Epithelial cell of esophagus (primary cell): ENCODE measurements at regions not wholly inside any gene's neighbourhood (a gene's known extent, or its start where the extent isn't known, plus 50 kb on each side); places are given as distances from the start of the nearest gene placed in this dataset.
"Not testable (repeated sequence)": the region's sequence is repeated elsewhere in the genome, so short reads cannot be mapped to it uniquely, and the experiment has no call there.

ENCODE experiments used
- DNase-seq: peaks from one replicate; pipeline ENCODE4 v3.0.0; 2010; ENCODE audit warnings: low read depth
- H3K4me3 ChIP-seq: 2 replicates; pipeline ENCODE4 v1.5.1; 2011; ENCODE audit warnings: mild to moderate bottlenecking, low read length, control low read depth
- TF ChIP-seq, protein P1 (sequence below): IDR thresholded peaks from 2 replicates; pipeline ENCODE4 v1.5.1; 2011; ENCODE audit warnings: low read depth, mild to moderate bottlenecking, low read length, control low read depth, inconsistent platforms; ENCODE audit not compliant: insufficient read depth; ENCODE audit errors: missing control alignments

DNA sequence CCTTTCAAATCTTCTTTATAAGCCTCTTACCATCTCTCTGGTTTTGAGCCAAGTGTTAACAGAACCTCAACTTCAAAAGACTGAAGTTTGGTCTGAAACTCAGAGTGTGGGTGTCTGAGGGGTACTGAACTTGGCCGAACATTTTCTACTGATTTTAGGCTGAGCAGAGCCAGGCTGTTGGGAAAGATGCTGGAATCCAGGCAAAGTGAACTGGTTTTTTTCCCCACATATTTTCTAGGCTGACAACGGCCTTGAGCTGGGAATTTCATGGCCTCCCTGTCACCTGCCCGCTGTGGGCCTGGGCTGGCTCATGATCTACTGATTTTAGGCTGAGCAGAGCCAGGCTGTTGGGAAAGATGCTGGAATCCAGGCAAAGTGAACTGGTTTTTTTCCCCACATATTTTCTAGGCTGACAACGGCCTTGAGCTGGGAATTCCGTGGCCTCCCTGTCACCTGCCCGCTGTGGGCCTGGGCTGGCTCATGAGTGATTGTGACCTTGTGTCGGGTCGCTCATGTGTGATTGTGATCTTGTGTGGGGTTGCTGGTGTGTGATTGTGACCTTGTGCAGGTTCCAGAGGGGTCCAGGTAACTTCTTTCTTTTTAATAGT, 204.4 kb downstream of the NPIPB11 start:
- DNase-seq, H3K4me3 ChIP-seq: not testable (repeated sequence)

DNA sequence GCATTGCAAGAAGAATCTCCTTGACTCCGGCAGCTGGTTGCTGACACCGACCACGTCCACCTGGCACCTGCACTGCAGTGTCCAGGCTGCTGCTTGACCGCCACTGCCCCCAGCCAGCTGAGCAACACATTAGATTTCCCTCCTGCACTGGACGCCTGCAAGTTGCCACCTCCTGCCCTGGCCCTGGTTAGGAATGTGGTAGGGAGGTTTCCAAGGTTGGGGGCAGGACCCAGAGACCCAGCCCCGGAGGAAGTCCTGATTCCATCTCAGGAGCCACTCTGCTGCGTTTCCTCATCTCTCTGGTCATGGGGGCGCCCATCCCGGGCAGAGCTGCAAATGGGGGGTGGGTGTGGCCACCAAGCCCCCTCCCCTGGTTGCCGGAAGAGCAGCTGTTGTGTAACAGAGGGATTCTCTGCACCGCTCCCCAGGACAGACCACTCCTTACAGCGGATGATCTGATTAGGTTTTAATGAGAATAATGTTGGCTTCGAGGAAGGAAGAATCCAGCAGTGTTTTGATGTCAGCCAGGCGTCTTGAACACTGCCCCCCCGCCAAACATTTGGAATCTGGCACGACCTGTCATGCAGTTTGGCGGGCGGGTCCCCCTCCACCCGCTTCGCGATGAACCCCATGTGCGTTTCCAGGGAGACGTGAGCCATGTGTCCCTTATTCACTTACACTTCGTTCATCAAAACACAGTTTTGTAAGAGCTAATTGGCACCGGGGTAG, 205.1 kb downstream of the NPIPB11 start:
- not testable (repeated sequence) for H3K4me3 ChIP-seq, DNase-seq

DNA sequence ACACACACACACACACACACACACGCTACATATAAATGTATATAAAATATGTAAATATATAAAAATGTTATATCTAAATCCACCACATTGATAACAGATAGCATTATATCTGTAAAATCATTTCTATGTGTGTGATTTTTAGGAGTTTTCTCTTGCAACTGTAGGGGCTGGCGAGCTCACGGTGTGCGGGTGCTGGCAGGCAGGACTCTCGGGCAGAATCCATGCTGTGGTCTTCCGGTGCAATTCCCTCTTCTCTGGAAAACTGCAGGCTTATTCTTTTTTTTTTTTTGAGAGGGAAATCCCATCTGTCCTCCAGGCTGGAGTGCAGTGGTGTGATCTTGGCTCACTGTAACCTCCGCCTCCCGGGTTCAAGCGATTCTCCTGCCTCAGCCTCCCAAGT, 205.8 kb downstream of the NPIPB11 start:
- not testable (repeated sequence) for H3K4me3 ChIP-seq, DNase-seq

DNA sequence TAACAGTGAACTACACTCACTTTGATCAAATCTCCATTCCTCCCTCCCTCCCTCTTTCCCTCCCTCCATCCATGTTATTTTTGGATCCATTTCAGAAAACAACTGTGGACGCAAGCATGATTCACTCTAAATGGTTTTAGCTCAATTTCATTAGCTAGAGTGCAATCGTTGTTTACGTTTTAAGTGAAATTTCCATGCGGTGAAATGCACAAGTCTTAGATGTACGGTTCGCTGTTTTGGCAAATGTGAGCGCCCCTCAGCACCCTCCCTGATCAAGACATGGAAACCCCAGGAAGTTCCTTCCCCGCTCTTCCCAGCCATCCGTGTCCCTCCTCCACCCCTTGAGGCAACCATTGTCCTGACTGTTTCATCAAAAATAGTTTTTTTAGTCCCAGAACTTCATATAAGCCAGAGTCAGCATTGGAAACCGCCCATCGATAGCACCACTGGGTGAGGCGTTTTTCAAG, 206.3 kb downstream of the NPIPB11 start:
- H3K4me3 ChIP-seq, result not testable (repeated sequence)
- peak; percentile 3 for DNase-seq

DNA sequence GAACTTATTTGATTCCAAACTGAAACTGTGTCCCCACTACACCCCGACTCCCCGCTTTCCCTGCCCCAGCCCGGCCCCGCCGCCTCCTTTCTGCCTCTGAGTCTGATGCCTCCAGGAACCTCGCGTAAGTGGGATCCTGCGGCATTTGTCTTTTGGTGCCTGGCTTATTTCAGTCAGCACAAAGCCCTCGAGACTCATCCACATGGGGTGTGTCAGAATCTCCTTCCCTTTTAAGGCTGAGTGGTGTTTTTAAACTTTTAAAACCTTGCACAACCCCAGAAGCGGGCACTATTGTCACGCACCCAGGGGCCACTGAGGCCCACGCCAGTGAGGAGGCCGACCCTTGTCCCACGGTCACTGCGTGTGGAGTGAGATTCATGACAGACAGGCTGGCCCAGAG, 206.9 kb downstream of the NPIPB11 start:
- H3K4me3 ChIP-seq, result not testable (repeated sequence)
- peak; percentile 10 for DNase-seq

DNA sequence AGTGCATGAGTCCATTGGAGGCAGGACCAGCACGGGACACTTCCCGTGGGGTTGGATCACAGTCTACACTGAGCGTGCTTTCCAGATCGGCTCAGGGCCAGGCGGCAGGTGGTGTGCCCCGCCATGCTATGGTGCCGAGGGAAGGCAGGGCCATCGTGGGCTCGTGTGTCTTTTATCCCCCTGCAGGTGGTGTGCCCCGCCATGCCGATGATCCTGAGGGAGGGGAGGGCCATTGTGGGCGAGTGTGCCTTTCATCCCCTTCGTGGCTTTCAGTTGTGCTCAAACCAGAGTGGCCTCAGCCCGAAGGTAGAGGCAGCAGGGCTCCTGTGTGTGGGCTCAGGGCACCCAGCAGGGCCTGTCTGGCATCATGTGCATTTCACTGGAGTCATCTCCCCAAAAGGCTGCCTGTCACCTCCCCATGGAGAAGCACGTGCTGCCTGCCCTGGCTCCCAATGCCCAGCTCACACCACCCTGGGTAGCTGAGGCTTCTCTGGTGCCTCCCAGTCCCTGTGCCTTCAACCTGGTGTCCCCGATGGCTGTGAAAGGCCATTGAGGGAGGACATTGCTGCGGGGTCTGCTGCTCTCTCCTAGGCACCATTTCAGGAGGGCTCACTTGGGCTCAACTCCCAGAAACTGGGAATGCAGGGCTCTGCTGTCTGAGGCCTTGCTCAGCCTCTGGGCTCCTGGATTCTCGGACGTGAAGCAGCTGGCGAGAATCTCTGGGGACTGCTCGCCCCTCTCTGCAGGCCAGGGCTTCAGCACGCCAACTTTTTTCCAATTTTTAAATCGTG, 207.6 kb downstream of the NPIPB11 start:
- no peak overlapping the region for H3K4me3 ChIP-seq
- TF ChIP-seq, protein P1, sequence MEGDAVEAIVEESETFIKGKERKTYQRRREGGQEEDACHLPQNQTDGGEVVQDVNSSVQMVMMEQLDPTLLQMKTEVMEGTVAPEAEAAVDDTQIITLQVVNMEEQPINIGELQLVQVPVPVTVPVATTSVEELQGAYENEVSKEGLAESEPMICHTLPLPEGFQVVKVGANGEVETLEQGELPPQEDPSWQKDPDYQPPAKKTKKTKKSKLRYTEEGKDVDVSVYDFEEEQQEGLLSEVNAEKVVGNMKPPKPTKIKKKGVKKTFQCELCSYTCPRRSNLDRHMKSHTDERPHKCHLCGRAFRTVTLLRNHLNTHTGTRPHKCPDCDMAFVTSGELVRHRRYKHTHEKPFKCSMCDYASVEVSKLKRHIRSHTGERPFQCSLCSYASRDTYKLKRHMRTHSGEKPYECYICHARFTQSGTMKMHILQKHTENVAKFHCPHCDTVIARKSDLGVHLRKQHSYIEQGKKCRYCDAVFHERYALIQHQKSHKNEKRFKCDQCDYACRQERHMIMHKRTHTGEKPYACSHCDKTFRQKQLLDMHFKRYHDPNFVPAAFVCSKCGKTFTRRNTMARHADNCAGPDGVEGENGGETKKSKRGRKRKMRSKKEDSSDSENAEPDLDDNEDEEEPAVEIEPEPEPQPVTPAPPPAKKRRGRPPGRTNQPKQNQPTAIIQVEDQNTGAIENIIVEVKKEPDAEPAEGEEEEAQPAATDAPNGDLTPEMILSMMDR, result no peak
- no peak for DNase-seq

DNA sequence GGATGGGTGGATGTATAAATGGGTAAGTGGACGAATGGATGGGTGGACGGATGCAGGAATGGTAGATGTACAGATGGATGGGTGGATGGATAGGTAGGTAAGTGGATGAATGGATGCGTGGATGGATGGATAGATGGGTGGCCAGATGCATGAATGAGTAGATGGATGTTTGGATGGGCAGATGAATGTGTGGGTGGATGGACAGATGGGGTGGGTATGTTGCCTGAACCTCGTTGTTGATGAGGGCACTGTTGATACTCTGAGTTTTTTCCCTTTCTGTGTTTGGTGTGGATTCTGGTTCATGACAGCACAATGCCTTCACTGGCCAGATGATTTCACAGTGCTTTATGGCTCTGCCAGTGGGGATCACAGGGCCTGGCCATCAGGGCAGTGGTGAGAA, 208.3 kb downstream of the NPIPB11 start:
- TF ChIP-seq, protein P1, result no peak
- no peak overlapping the region for H3K4me3 ChIP-seq
- DNase-seq, result no peak

DNA sequence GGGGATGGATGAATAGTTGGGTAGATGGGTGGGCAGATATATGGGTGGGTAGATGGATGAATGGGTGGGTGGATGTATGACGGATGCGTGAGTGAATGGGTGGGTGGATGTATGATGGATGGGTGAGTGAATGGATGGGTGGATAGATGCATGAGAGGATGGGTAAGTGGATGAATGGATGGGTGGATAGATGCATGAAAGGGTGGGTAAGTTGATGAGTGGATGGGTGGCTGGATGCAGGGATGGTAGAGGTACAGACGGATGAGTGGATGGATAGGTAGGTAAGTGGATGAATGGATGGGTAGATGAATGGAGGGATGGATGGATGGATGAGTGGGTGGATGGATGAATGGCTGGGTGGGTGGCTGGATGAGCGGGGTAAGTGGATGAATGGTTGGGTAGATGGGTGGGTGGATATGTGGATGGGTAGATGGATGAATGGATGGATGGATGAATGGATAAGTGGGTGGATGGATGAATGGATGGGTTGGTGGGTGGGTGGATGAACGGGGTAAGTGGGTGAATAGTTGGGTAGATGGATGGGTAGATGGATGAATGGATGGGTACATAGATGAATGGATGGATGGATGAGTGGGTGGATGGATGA, 208.9 kb downstream of the NPIPB11 start:
- H3K4me3 ChIP-seq, DNase-seq: not testable (repeated sequence)

DNA sequence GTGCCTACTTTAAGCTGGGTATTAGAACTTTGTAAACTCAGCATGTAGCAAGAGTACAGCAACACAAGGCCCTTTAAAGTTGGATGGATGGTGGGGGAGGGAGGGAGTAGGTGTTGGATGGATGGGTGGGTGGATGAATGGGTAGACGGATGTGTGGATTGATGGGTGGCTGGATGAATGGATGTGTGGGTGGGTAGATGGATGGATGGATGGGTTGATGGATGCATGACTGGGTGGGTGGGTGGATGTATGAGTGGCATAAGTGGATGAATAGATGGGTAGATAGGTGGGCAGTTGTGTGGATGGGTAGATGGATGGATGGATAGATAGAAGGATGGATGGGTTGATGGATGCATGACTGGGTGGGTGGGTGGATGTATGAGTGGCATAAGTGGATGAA, 209.8 kb downstream of the NPIPB11 start:
- not testable (repeated sequence) for DNase-seq, H3K4me3 ChIP-seq

DNA sequence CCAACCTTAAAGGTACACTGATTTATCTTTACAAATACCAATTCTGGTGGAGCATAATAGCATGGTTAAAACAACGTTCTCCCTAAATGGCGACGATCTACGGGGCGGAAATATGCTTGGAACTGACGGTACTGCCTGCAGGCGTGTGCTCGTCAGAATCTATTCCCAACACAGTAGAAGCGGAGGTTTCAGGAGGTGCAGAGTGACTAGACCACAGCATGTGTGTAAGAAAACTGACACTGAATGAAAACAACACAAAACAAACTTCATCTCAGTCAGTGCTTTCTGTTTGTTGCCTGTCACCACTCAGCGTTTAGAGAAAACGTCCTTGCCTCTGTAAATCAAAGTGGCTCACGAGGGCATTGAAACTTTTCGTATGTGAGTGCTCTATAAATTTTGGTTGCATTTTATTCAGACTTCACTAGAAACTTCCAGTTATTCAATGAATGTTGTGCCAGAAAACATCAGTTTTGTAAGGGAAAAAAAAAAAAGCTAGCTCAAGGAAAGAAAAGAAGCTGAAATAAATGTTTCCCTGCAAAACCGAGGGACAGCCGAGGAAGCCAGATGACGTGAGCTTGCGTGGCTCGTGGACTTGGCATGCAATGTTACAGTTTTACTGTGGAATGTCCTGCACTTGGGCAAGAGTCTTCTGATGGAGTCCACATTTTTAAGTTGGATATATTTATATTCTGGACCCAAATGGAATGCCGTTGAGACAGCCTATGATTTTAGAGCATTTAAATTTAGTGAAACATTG, 210.4 kb downstream of the LAT start:
- DNase-seq, H3K4me3 ChIP-seq: not testable (repeated sequence)

DNA sequence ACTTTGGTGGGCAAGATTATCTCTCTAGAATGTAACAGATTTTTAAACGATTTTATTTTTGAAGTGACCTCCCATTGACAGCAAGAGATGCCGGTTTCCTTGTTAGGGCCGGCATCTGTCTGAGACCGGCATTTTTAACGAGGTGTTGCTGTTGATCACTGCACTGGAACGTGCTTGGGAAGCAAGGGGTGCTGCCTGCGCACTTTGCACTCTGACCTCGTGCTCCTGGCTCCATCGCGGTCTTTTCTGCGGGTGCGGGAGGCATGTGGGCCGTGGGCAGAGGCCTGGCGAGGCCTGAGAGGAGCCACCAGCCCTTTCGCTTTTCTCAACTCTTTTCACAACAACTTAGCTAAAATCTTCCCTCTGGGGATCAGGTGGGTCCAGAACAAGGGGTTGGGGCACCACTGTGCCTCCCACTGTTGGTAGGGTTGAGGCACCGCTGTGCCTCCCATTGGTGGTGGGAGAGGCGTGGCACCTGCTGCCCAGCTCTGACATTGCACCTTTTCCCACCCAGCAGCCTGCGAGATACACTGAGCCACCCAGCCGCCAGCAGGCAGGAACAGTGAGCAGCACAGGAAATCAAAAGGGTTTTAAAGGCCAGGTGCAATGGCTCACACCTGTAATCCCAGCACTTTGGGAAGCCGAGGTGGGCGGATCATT, 209.5 kb downstream of the LAT start:
- DNase-seq, H3K4me3 ChIP-seq: not testable (repeated sequence)

DNA sequence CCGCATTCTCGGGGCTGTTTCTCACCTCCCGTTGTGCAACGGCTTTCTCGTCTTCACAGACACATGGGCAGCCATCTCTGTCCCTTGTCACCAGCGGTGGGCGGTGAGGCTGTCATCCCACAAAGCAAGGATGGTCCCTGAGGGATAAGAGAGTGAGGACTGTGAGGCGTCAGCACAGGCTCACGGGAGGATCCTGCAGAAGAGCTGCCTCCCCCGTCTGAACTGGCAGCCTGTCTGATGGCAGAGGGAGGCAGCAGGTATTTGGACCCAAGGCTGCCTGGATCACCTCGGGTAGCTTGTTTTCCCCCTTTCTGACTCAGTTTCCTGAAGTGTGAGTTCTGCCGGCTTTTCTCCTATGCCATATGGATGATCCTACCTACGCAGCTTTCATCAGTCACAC, 208.8 kb downstream of the LAT start:
- H3K4me3 ChIP-seq, DNase-seq: not testable (repeated sequence)

DNA sequence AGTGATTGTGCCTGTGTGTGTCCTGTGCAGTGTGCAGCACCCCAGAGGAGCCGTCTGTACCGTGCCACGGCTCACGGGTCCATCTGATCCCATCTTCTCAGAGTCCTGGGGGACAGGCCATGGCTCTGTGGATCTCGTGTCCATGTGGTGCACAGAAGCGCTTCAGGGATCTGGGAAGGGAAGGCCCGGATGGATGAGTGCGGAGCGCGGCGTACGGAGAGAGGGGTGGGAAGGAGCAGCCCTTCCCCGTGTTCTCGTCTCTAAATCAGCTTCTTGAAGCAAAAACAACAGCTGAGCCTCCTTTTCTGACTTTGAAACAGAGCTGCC, 208.4 kb downstream of the LAT start:
- H3K4me3 ChIP-seq, DNase-seq: not testable (repeated sequence)
